Duodenal mucosa (tissue), 2 donors: ENCODE measurements at regions not wholly inside any gene's neighbourhood (a gene's known extent, or its start where the extent isn't known, plus 50 kb on each side); places are given as distances from the start of the nearest gene placed in this dataset.

Source experiments
- H3K27ac ChIP-seq: one replicate; pipeline ENCODE4 v1.7.0; 2013; ENCODE audit warnings: low read depth, low read length
- H3K27me3 ChIP-seq, 2 donors: one replicate each; pipeline ENCODE4 v1.7.0; 2013; ENCODE audit warnings: low read length in 2 of 2, control low read depth in 1 of 2; ENCODE audit not compliant: insufficient read depth in 2 of 2, control insufficient read depth in 1 of 2
- H3K36me3 ChIP-seq, 2 donors: one replicate each; pipeline ENCODE4 v1.7.0; 2013; ENCODE audit warnings: low read length in 2 of 2, control low read depth in 1 of 2; ENCODE audit not compliant: insufficient read depth in 2 of 2, control insufficient read depth in 1 of 2
- H3K4me1 ChIP-seq, 2 donors: one replicate each; pipeline ENCODE4 v1.7.0; 2013; ENCODE audit warnings: low read length in 2 of 2, control low read depth in 1 of 2; ENCODE audit not compliant: insufficient read depth in 2 of 2, control insufficient read depth in 1 of 2
- H3K4me3 ChIP-seq, 2 donors: one replicate each; pipeline ENCODE4 v1.7.0; 2013; ENCODE audit warnings: low read length in 2 of 2, low read depth in 1 of 2
- H3K9ac ChIP-seq, 2 donors: one replicate each; pipeline ENCODE4 v1.7.0; 2013; ENCODE audit warnings: low read length in 2 of 2, low read depth in 1 of 2
- H3K9me3 ChIP-seq, 2 donors: one replicate each; pipeline ENCODE4 v1.7.0; 2013; ENCODE audit warnings: low read length in 2 of 2, control low read depth in 1 of 2; ENCODE audit not compliant: control insufficient read depth in 1 of 2

GRCh38 chr12:98399532-98399931, 115.9 kb upstream of the TMPO start:
- H3K4me3 ChIP-seq: no peak overlapping the region
- no peak overlapping the region for H3K9ac ChIP-seq
- no peaks in the 10 kb centered on the region for H3K9me3 ChIP-seq
- H3K4me1 ChIP-seq: peaks cover 4 to 6% of the 10 kb centered on the region in 2 donors
- H3K27ac ChIP-seq: no peak overlapping the region
- H3K36me3 ChIP-seq: no peaks in the 10 kb centered on the region
- H3K27me3 ChIP-seq: no peaks in the 10 kb centered on the region

GRCh38 chr12:98401427-98401826, 114.0 kb upstream of the TMPO start:
- peaks cover 4 to 6% of the 10 kb centered on the region in 2 donors for H3K4me1 ChIP-seq
- no peaks in the 10 kb centered on the region for H3K27me3 ChIP-seq
- H3K9me3 ChIP-seq: no peaks in the 10 kb centered on the region
- H3K4me3 ChIP-seq: no peak overlapping the region
- no peak overlapping the region for H3K27ac ChIP-seq
- no peak overlapping the region for H3K9ac ChIP-seq
- no peaks in the 10 kb centered on the region for H3K36me3 ChIP-seq

GRCh38 chr12:98402091-98402490, 113.3 kb upstream of the TMPO start:
- Histone ChIP-seq H3K4me3 (no peak overlapping the region), H3K36me3 (no peaks in the 10 kb centered on the region), H3K4me1 (peaks cover 4 to 6% of the 10 kb centered on the region in 2 donors), H3K27me3 (no peaks in the 10 kb centered on the region), H3K9me3 (peaks cover 0 to under 1% of the 10 kb centered on the region in 2 donors), H3K9ac (no peak overlapping the region), H3K27ac (no peak overlapping the region)

- H3K4me3 ChIP-seq: no peak overlapping the region
- H3K9ac ChIP-seq: no peak overlapping the region
- peaks cover 0 to 6% of the 10 kb centered on the region in 2 donors for H3K9me3 ChIP-seq
- no peak overlapping the region for H3K27ac ChIP-seq
- no peaks in the 10 kb centered on the region for H3K27me3 ChIP-seq
- peaks cover 4 to 6% of the 10 kb centered on the region in 2 donors for H3K4me1 ChIP-seq
- no peaks in the 10 kb centered on the region for H3K36me3 ChIP-seq
These were observed 112.7 kb upstream of the TMPO start for GRCh38 chr12:98402671-98403070.

GRCh38 chr12:98403385-98403784, 112.0 kb upstream of the TMPO start:
- Histone ChIP-seq H3K9me3 (peaks cover 0 to 6% of the 10 kb centered on the region in 2 donors), H3K4me3 (no peak overlapping the region), H3K4me1 (peaks cover 4 to 6% of the 10 kb centered on the region in 2 donors), H3K36me3 (no peaks in the 10 kb centered on the region), H3K27ac (no peak overlapping the region), H3K27me3 (no peaks in the 10 kb centered on the region), H3K9ac (no peak overlapping the region)

- peaks cover 0 to 6% of the 10 kb centered on the region in 2 donors for H3K9me3 ChIP-seq
- H3K9ac ChIP-seq: no peak overlapping the region
- H3K27me3 ChIP-seq: no peaks in the 10 kb centered on the region
- no peak overlapping the region for H3K4me3 ChIP-seq
- H3K27ac ChIP-seq: no peak overlapping the region
- peaks cover 4 to 6% of the 10 kb centered on the region in 2 donors for H3K4me1 ChIP-seq
- H3K36me3 ChIP-seq: no peaks in the 10 kb centered on the region
These were observed 111.5 kb upstream of the TMPO start for GRCh38 chr12:98403936-98404335.

- peaks cover 4 to 6% of the 10 kb centered on the region in 2 donors for H3K4me1 ChIP-seq
- H3K27ac ChIP-seq: no peak overlapping the region
- H3K27me3 ChIP-seq: no peaks in the 10 kb centered on the region
- H3K9me3 ChIP-seq: peaks cover 0 to 6% of the 10 kb centered on the region in 2 donors
- no peak overlapping the region for H3K4me3 ChIP-seq
- H3K36me3 ChIP-seq: no peaks in the 10 kb centered on the region
- H3K9ac ChIP-seq: no peak overlapping the region
These were observed 109.5 kb upstream of the TMPO start for GRCh38 chr12:98405805-98406366.

- H3K4me1 ChIP-seq: peaks cover 3 to 4% of the 10 kb centered on the region in 2 donors
- H3K4me3 ChIP-seq: no peak overlapping the region
- H3K27me3 ChIP-seq: no peaks in the 10 kb centered on the region
- H3K9me3 ChIP-seq: peaks cover 0 to 6% of the 10 kb centered on the region in 2 donors
- no peaks in the 10 kb centered on the region for H3K36me3 ChIP-seq
- H3K27ac ChIP-seq: no peak overlapping the region
- H3K9ac ChIP-seq: no peak overlapping the region
These were observed 109.0 kb upstream of the TMPO start for GRCh38 chr12:98406378-98406777.

GRCh38 chr12:98408681-98409080, 106.7 kb upstream of the TMPO start:
- H3K4me3 ChIP-seq: no peak overlapping the region

GRCh38 chr12:98409548-98409947, 105.8 kb upstream of the TMPO start:
- no peaks in the 10 kb centered on the region for H3K36me3 ChIP-seq
- no peaks in the 10 kb centered on the region for H3K27me3 ChIP-seq
- H3K4me1 ChIP-seq: no peaks in the 10 kb centered on the region
- no peak overlapping the region for H3K9ac ChIP-seq
- H3K9me3 ChIP-seq: peaks cover 0 to 6% of the 10 kb centered on the region in 2 donors
- H3K27ac ChIP-seq: no peak overlapping the region
- no peak overlapping the region for H3K4me3 ChIP-seq

More at GRCh38 chr12:98408681-98409080, 106.7 kb upstream of the TMPO start:
- Histone ChIP-seq H3K27me3 (no peaks in the 10 kb centered on the region), H3K9me3 (peaks cover 0 to 6% of the 10 kb centered on the region in 2 donors), H3K9ac (no peak overlapping the region), H3K4me1 (no peaks in the 10 kb centered on the region), H3K36me3 (no peaks in the 10 kb centered on the region), H3K27ac (no peak overlapping the region)
